OCI-LY3 (cell line): ENCODE measurements at regions not wholly inside any gene's neighbourhood (a gene's known extent, or its start where the extent isn't known, plus 50 kb on each side); places are given as distances from the start of the nearest gene placed in this dataset.

Source experiments
- EZH2phosphoT487 ChIP-seq: fragments of 200-600 bp; shearing (Covaris generic); IDR thresholded peaks from 2 replicates; pipeline ENCODE4 v1.6.1; 2018; ENCODE audit warnings: antibody characterized with exemption, mixed run types, low read depth
- TF ChIP-seq, protein P1 (sequence below): fragments of 200-600, 300-600 bp; sonication (generic); IDR thresholded peaks from 2 replicates; pipeline ENCODE4 v1.5.1; 2014; ENCODE audit warnings: antibody characterized with exemption, low read length, low read depth

- TF ChIP-seq, protein P1, sequence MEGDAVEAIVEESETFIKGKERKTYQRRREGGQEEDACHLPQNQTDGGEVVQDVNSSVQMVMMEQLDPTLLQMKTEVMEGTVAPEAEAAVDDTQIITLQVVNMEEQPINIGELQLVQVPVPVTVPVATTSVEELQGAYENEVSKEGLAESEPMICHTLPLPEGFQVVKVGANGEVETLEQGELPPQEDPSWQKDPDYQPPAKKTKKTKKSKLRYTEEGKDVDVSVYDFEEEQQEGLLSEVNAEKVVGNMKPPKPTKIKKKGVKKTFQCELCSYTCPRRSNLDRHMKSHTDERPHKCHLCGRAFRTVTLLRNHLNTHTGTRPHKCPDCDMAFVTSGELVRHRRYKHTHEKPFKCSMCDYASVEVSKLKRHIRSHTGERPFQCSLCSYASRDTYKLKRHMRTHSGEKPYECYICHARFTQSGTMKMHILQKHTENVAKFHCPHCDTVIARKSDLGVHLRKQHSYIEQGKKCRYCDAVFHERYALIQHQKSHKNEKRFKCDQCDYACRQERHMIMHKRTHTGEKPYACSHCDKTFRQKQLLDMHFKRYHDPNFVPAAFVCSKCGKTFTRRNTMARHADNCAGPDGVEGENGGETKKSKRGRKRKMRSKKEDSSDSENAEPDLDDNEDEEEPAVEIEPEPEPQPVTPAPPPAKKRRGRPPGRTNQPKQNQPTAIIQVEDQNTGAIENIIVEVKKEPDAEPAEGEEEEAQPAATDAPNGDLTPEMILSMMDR: no peak
- TF ChIP-seq EZH2phosphoT487: no peak
Observed at GRCh38 chr4:33116871-33117270, 2396.7 kb downstream of the PCDH7 start.
